Activated CD4-positive, CD25-positive, alpha-beta regulatory T cell treated with anti-CD3 and anti-CD28 coated beads, Interleukin-2, amount 50 U/mL, for 16 hours (primary cell): ENCODE measurements at regions not wholly inside any gene's neighbourhood (a gene's known extent, or its start where the extent isn't known, plus 50 kb on each side); places are given as distances from the start of the nearest gene placed in this dataset.
"Not testable (repeated sequence)": the region's sequence is repeated elsewhere in the genome, so short reads cannot be mapped to it uniquely, and the experiment has no call there.

ENCODE experiments used
- DNase-seq: peaks from one replicate; pipeline ENCODE4 v3.0.0-alpha.2; 2020; ENCODE audit warnings: low read depth, low spot score

DNA sequence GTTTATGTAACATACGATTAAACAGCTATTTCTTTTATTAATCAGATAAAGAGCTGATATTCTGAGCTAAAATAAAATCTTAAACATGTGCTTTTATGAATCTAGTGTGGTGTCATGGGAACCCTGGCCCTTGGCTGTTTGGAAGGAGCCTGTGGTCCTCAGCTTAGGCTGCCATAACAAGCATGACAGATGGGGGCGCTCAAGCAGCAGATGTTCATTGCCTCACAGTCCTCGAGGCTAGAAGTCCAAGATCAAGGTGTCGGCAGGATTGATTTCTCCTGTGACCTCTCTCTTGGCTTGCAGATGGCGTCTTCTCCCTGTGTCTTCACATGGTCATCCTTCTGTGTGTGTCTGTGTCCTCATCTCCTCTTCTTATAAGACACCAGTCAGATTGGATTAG, 448.2 kb downstream of the GADD45G start:
- DNase-seq = no peak

DNA sequence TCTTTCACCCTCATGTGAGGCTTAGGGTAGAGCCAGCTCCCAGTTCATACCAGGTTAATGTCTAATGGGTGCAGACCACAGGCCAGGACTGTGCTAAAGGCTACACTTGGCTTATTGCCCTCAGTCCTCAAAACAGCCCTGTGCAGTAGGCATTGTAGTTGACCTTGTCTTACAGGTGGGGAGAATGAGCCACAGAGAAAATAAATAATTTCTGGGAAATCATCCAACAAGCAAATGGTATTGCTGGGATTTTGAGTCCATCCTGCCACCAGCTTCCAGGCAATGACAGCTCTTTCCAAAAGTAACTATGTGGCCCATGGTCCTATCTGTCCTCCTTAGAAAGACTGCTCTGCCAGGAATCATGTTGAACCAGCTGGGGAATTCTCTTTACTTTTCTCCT, 450.0 kb downstream of the GADD45G start:
- no peak for DNase-seq

GRCh38 chr9:90055226-90055625, 450.4 kb downstream of the GADD45G start:
- DNase-seq = no peak

- DNase-seq = no peak
Measured at GRCh38 chr9:90057361-90057760, 452.5 kb downstream of the GADD45G start.

DNA sequence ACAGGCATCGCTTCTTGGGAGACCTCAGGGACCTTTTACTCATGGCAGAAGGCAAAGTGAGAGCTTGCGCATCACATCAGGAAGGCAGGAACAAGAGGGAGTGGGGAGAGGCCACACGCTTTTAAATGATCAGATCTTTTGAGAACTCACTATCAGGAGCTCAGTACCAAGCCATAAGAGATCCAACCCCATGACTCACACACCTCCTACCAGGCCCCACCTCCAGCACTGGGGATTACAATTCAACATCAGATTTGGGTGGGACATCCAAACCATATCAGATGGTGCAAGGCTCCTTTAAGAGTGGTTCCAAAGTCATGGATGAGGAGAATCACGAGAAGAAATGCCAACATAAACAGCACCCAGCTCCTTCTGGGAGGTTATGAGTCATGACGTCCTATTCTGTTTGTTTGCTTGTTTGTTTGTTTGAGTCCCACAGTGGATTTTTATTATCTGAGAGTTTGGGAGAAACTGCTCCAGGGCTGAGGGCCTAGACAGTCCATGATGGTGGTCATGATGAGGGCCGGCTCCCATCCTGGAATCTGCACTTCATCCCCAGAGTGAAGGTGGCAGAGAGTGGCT, 453.5 kb downstream of the GADD45G start:
- DNase-seq = no peak

DNA sequence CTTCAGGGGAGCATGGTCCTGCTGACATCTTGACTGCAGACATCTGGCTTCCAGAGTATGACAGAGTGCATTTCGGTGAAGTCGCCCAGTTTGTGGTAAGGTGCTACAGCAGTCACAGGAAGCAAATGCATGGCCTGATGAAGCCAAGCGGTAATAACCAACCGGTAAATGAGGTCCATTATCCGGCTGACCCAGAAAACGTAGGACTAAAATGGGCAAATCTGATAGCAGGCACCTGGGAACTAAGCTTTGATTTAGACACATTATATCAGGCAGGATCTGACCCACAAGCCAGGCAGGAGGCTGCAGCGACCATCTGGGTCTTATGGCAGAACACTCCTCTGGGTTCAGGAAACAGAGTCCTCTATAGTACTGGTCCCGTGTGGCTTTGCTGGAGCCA, 454.6 kb downstream of the GADD45G start:
- no peak for DNase-seq

- DNase-seq = no peak
Measured at GRCh38 chr9:90060256-90060655, 455.4 kb downstream of the GADD45G start.

GRCh38 chr9:90061187-90061586, 456.4 kb downstream of the GADD45G start:
- no peak for DNase-seq

DNA sequence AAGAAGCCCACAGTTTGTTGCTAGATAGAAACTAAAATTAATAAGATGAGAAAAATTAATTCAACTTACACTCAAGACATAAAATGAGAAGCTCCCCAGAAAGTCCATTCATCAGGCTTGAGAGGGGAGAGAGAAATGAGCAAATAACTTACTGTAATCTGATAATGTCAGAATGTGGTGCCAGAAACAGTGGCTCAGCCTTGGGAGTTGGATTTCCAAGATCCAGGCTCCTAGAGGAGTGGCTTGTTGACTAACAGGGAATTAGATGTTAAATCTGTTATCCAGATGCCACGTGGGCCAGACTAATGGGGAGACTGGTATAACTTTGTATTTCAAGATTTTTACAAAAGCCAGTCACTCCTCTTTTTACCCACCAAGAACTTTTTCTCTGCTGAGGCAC, 458.2 kb downstream of the GADD45G start:
- no peak for DNase-seq

DNA sequence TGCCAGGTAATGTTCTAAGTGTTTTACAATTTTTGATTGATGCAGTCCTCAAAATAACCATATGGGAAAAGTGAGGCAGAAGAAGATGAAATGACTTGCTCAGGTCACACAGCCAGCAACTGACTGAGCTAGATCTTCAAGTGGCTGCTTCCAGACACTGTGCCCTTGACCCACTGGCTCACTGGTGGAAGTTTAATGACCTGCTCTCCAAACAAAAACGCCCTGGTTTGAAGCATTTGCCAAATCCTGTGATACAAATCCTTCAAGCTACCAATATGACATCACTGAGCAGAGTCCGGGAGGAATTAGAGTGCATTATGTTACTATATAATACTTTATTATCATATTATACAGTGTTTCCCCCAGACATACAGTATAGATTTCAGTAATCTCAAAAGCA, 459.4 kb downstream of the GADD45G start:
- DNase-seq = no peak

DNA sequence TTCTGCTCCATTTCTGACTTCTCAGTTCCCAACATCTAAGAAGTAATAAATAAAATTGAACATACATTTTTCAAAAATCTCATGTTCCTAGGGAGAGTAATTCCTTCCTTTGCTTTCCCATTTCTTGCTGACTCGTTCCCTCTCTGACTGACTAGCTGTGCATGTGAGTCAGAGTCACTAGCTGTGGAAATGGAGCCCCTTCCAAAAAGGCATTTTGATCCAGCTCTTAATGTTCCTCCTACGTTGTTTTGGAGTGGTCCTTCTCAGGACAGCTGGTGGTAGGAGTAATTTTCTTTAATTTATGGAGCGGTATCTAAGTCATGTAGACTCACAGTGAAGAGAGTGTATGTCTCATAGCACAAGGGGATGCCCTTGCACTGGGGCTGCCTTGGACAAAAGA, 460.2 kb downstream of the GADD45G start:
- no peak for DNase-seq

GRCh38 chr9:90065851-90066250, 461.0 kb downstream of the GADD45G start:
- DNase-seq = no peak

- DNase-seq = no peak
Measured at GRCh38 chr9:90069085-90069484, 464.3 kb downstream of the GADD45G start.

DNA sequence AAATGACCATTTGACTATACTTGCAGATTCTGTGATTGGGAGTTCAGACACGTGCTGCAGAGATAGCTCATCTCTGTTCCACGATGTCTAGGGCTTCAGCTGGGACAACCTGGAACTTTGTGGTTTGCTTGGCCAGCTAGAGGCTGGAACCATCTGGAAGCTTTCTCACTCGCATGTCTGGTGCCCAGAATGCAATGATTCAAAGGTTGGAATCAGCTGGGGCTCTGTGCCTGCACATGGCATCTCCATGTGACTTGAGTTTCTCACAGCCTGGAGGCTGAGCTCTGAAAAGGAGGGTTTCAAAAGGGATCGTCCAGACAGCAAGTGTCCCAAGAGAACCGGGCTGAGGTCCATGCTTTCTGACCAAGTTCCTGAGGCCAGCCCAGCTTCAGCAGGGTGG, 465.2 kb downstream of the GADD45G start:
- no peak for DNase-seq

DNA sequence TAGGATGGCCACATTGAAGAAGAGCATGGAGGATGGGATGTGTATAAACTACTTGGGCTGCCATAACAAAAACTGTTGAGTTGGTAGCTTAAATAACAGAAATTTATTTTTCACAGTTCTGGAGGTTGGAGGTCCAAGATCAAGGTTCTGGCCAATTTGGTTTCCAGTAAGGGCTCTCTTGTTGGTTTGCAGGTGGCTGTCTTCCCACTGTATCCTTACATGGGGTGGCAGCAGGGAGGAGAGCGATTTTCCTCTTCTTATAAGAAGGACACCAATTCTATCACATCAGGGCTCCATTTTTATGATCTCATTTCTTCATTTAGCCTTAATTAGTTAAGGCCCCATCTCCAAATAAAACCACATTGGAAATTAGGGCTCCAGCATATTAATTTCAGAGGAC, 465.7 kb downstream of the GADD45G start:
- no peak for DNase-seq

DNA sequence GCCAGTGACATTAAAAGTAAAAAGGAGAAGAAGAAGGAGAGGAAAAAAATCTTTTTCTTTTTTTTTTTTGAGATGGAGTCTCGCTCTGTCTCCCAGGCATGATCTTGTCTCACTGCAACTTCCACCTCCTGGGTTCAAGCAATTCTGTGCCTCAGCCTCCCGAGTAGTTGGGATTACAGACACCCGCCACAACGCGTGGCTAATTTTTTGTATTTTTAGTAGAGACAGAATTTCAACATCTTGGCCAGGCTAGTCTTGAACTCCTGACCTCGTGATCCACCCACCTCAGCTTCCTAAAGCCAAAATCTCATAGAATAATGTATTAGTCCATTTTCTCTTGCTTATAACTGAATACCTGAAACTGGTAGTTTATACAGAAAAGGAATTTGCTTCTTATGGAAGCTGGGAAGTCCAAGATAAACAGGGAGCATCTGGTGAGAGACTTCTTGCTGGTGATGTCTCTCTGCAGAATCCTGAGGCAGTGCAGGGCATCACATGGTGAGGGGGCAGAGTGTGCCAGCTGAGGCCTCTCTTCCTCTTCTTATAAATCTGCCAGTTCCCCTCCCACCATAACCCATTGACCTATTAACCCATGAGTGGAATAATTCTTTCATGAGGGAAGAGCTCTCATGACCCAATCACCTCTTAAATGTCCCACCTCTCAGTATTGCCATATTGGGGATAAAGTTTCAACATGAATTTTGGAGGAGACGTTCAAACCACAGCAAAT, 466.3 kb downstream of the GADD45G start:
- DNase-seq = no peak

GRCh38 chr9:90073186-90073945, 468.6 kb downstream of the GADD45G start:
- no peak for DNase-seq

GRCh38 chr9:90074316-90074962, 469.6 kb downstream of the GADD45G start:
- no peak for DNase-seq

GRCh38 chr9:90077598-90077997, 472.8 kb downstream of the GADD45G start:
- not testable (repeated sequence) for DNase-seq

DNA sequence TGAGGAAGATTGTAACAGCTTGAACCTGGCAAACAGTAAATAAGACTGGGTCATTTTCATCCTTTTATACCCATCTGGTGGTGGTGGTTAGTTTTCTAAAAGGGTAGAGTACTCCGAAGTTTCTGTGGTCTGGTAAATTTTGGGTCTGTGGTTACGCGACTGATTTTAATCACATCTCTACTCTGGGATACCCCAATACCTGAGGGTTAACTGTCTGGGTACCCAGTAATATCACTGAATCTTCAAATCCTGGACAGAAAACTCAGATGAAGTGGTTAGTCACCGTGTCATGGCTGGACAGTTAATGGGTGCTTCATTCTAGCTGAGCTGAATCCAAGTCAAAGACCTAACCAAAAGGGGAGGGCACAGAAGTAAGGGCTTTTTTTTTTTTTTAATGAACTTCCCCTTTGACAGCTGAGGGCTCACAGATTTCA, 474.2 kb downstream of the GADD45G start:
- DNase-seq = no peak

DNA sequence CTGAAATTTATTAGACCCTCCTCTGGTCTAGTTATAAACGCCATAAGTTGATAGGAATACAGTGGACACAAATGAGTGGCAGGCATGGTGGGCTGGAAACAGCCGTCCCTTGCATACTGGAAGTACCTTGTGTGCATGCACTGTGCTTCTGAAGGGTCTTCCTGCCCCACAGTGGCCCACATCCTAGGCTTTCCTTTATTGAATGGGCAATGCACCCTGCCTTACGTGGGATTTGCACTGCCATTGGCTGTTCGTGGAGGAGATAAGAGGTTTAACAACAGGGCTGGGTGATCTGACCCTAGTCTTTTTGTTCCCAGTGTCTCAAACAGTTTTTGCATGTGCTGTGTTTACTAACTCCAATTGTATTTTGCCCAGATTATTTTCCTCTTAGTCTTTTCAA, 480.8 kb downstream of the GADD45G start:
- DNase-seq = no peak

GRCh38 chr9:90086101-90086511, 481.3 kb downstream of the GADD45G start:
- DNase-seq = no peak
